ENCODE measurements at regions not wholly inside any gene's neighbourhood (a gene's known extent, or its start where the extent isn't known, plus 50 kb on each side); places are given as distances from the start of the nearest gene placed in this dataset.
A peak's percentile ranks its signal among the peaks of the same experiment; 100 is the strongest.

DNA sequence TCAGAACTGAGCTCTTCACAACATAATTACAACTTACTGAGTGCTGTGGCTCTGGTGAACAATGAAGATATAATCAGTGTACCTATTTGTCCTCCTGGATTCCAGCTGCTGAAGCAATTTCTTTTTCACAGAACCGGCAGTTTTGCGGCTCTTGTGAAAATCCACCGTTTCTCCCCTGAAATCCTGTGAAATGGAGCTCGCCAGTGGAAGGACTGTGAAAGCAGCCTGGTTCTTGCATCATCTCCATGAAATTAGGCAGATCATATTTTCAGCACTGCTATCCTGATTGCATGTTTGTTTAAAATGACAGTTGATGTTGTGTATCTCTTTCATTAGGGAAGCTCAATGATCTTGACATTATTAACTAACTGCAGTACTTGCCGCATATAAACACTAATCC lies 120.2 kb upstream of the SNX19 start:
- H3K4me1 Mint-ChIP-seq, result no peaks in the 10 kb centered on the region
- no peak overlapping the region for H3K27ac Mint-ChIP-seq
- peaks cover 5% of the 10 kb centered on the region for H3K9me3 Mint-ChIP-seq
- no peaks in the 10 kb centered on the region for H3K36me3 Mint-ChIP-seq
- no peak overlapping the region for H3K4me3 Mint-ChIP-seq
- H3K27me3 Mint-ChIP-seq, result peaks cover 6% of the 10 kb centered on the region

DNA sequence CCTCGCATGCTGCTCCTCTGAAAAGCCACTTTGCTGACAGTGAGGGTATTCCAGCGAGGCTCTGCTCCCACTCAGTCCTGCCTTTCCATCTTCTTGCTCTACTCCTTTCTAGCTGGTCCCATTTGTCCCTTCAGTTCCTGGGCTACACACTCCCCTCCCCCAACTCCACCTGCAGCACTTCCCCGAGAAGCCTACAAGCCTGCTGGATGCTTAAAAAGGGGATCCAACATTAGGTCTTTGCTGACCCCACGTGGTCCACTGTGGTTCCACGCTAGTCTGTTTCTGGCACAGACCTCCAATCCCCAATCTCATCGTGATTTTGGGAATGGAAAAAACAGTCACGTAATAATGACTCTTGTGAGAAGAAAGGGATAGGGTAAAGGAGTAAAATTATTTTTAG lies 121.6 kb upstream of the SNX19 start:
- Mint-ChIP-seq H3K9me3 (peaks cover 5% of the 10 kb centered on the region), H3K4me3 (no peak overlapping the region), H3K36me3 (no peaks in the 10 kb centered on the region), H3K27ac (no peak overlapping the region), H3K4me1 (no peaks in the 10 kb centered on the region), H3K27me3 (peaks cover 6% of the 10 kb centered on the region)

DNA sequence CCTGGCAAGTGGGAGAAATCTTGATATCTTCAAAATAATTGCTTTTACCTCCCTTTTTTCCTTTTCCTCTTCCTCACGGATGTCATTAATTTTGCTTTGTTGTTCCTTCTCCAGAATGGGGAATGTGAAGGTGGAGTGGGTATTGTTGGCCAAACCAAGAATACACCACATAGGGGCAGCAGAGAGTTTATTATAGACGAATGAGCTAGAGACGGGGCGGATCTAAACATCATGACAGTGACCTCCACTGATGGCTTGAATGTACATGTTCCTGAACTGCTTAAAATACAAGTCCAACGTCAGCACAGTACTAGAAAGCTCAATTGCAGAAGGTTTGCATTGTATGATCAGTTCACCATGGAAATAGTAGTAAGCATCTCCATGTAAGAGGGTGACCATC lies 122.3 kb upstream of the SNX19 start:
- Mint-ChIP-seq H3K9me3 (peaks cover 5% of the 10 kb centered on the region), H3K4me1 (no peaks in the 10 kb centered on the region), H3K27me3 (peaks cover 6% of the 10 kb centered on the region), H3K27ac (no peak overlapping the region), H3K36me3 (no peaks in the 10 kb centered on the region), H3K4me3 (no peak overlapping the region)

DNA sequence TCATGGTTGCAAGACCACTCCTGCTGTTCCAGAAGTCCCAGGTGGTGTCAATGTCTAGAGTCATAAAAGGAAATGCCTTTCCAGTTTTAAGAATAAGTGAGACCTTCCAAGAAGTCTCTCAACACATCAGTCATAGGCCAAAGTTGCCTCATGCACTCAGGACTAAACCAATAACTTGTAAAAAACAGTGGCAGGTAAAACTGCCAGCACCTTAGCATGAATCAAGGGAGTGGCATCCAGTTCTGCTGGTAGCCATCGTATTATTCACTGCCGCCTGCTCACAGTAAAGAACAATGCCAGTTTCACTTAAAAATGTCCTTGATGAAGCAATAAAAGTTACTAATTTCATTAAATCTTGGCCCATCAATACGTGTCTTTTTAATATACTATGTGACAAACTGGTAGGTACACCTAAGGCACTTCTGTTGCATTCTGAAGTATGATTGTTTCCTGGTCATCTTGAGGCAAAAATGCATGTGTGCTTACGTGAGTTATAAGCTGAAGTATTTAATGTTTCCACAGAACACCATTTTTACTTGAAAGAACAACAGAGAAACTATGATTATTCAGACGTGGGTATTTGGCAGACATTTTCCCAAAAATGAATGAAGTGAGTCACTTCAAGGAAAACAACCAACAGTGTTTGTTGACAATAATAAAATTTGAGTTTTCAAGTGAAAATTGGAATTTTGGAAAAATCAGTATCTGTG lies 125.2 kb upstream of the SNX19 start:
- Mint-ChIP-seq H3K27me3 (peaks cover 8% of the 10 kb centered on the region), H3K36me3 (no peaks in the 10 kb centered on the region), H3K9me3 (peaks cover 5% of the 10 kb centered on the region), H3K27ac (no peak overlapping the region), H3K4me3 (no peak overlapping the region), H3K4me1 (no peaks in the 10 kb centered on the region)

DNA sequence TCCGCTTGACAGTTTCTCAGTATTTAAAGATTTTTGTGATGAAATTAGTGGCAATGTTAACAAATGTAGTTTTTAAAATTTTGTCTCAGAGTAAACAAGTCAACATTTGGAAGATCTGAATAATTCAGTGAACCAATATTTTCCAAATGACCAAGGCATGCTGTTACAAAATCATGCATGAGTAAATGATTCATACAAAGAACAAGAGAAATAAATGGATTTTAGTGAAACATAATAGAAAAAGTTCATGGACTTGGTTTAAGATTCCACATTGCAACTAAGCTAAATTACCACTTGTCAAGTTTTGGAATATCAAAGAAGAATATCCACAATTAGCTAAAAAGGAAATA lies 125.7 kb upstream of the SNX19 start:
- Mint-ChIP-seq H3K4me3 (no peak overlapping the region), H3K27ac (no peak overlapping the region), H3K36me3 (no peaks in the 10 kb centered on the region), H3K4me1 (no peaks in the 10 kb centered on the region), H3K9me3 (peaks cover 5% of the 10 kb centered on the region), H3K27me3 (peaks cover 12% of the 10 kb centered on the region)

DNA sequence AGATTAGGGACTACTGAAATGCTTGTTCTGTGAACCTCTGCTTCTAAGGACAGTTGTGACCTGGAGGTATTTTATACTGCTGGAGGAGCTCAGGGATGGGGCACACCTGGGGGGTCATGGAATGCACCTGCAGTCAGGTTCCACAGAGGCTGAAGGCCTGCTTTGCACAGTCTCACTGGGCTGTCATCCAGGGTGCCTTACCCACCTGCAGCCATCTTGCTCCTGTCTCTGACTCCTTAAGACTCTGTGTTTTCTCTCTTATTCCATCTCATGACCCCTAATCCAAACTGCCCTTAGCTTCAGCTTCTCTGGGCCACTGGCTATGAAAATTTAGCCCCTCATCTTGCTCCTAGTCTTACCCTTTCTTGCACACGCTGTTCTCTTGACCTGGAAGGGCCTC lies 127.0 kb upstream of the SNX19 start:
- H3K4me3 Mint-ChIP-seq, result no peak overlapping the region
- H3K9me3 Mint-ChIP-seq, result peaks cover 5% of the 10 kb centered on the region
- H3K4me1 Mint-ChIP-seq, result no peaks in the 10 kb centered on the region
- no peak overlapping the region for H3K27ac Mint-ChIP-seq
- H3K27me3 Mint-ChIP-seq, result peaks cover 11% of the 10 kb centered on the region
- H3K36me3 Mint-ChIP-seq, result no peaks in the 10 kb centered on the region

DNA sequence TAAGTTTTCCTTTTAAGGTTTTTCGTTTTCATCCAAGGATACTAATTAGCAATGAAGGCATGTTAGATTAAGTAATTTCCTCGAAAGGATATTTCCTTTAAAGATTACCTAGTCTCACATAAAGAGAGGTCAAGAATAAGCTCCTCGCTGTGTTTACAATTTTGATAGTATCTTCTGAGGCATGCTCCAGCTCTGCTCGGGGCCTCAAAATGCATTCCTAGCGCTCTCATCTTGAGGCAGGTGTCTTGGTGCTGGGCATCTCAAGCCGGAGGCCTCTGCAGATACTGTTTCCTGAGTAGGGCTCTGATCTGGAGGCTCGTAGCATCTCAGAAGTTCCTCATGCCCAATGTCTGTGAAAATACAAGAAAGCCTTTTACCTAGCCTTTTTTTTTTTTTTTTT lies 128.6 kb upstream of the SNX19 start:
- no peaks in the 10 kb centered on the region for H3K36me3 Mint-ChIP-seq
- peaks cover 8% of the 10 kb centered on the region for H3K27me3 Mint-ChIP-seq
- H3K9me3 Mint-ChIP-seq, result no peaks in the 10 kb centered on the region
- H3K4me3 Mint-ChIP-seq, result no peak overlapping the region
- no peaks in the 10 kb centered on the region for H3K4me1 Mint-ChIP-seq
- H3K27ac Mint-ChIP-seq, result no peak overlapping the region

DNA sequence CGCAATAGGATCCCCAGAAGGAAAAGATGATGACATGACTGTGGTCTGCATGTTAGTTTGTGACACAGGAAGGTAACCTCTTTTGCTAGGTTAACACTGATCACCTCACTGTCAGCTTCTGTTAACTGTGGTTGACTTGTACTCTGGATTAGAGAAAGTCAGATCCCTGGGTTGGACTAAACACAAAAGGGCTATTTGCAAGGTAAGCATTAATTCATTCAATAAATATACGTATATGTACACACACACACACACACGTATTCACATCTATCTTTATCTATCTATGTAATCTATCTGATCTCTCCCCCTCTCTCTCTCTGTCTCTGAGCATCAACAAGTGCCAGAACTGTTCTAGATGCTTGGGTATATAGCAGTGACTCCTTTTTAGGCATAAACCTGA lies 136.1 kb upstream of the SNX19 start:
- H3K27ac Mint-ChIP-seq, result no peak overlapping the region
- H3K4me3 Mint-ChIP-seq, result no peak overlapping the region
- no peaks in the 10 kb centered on the region for H3K36me3 Mint-ChIP-seq
- H3K27me3 Mint-ChIP-seq, result peaks cover 3% of the 10 kb centered on the region
- no peaks in the 10 kb centered on the region for H3K4me1 Mint-ChIP-seq
- H3K9me3 Mint-ChIP-seq, result no peaks in the 10 kb centered on the region

DNA sequence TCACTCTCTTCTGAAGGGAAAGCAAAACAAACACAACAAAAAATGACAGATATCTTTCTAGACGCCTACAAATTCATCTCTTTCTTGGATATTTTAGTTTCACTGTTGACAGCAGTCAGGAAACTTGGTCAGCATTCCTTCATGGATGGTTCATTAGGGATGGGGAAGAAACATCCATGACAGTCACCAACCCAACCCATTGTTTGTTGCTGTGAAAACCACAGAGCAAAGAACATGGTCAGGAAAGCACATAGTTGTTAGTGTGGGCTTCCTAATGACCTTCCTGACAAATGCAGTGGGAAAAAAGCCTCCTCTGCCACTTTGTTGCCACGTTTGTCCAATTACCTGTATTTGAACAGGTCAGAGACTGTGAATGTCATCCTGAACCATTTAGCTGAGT lies 139.8 kb upstream of the SNX19 start:
- H3K4me1 Mint-ChIP-seq, result no peaks in the 10 kb centered on the region
- peaks cover 3% of the 10 kb centered on the region for H3K27me3 Mint-ChIP-seq
- H3K9me3 Mint-ChIP-seq, result no peaks in the 10 kb centered on the region
- no peak overlapping the region for H3K4me3 Mint-ChIP-seq
- H3K27ac Mint-ChIP-seq, result no peak overlapping the region
- no peaks in the 10 kb centered on the region for H3K36me3 Mint-ChIP-seq

DNA sequence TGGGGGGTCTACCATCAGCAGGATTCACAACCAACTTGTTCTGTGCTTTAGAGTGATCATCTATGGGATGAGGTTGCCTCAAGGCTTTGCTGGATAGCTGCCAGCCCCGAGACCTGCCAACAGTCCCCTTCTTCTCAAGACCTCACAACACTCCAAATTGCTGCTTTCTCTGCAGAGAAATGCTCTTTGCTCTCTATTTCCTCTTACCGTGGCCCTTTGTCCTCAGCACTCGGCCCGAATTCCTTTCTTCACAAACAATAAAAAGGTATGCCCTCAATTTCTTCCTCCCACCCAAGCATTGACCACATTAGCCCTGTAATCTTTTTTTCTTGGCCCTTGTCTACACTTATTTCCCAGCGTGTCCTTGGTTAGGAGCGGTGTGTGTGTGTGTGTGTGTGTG lies 147.4 kb upstream of the SNX19 start:
- H3K9me3 Mint-ChIP-seq, result no peaks in the 10 kb centered on the region
- H3K36me3 Mint-ChIP-seq, result no peaks in the 10 kb centered on the region
- peaks cover 16% of the 10 kb centered on the region for H3K27me3 Mint-ChIP-seq
- H3K4me1 Mint-ChIP-seq, result no peaks in the 10 kb centered on the region
- no peak overlapping the region for H3K27ac Mint-ChIP-seq
- no peak overlapping the region for H3K4me3 Mint-ChIP-seq

DNA sequence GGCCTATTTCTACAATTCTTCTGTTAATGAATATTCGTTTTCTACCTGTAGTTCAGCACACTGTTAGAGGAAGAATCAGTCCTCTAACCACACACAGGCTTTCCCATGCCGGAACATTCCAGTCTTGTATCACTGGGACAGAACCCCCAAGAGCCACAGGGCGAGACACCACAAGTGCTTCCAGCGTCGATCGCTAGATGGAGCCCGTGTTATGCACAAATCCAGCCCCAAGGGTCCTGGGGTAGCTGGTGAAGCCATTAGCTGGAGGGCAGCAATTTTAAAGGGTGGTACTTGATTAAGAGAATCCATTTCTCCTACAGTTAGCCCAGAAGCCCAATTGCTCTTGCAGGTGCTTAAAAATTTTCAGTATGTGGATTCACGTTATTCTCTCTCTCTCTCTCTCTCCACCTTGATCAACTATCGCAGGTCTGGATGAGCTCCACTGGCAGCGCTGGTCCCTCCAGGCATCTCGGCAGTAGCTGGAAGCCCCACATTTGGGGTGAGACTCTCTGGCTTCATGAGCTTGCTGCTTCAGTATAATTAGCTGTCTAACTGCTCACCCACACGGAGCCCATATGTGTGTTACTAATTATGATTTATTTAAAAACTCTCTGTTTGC lies 148.2 kb upstream of the SNX19 start:
- Mint-ChIP-seq H3K4me3 (no peak overlapping the region), H3K27ac (no peak overlapping the region), H3K36me3 (no peaks in the 10 kb centered on the region), H3K27me3 (peaks cover 16% of the 10 kb centered on the region), H3K4me1 (no peaks in the 10 kb centered on the region), H3K9me3 (no peaks in the 10 kb centered on the region)

DNA sequence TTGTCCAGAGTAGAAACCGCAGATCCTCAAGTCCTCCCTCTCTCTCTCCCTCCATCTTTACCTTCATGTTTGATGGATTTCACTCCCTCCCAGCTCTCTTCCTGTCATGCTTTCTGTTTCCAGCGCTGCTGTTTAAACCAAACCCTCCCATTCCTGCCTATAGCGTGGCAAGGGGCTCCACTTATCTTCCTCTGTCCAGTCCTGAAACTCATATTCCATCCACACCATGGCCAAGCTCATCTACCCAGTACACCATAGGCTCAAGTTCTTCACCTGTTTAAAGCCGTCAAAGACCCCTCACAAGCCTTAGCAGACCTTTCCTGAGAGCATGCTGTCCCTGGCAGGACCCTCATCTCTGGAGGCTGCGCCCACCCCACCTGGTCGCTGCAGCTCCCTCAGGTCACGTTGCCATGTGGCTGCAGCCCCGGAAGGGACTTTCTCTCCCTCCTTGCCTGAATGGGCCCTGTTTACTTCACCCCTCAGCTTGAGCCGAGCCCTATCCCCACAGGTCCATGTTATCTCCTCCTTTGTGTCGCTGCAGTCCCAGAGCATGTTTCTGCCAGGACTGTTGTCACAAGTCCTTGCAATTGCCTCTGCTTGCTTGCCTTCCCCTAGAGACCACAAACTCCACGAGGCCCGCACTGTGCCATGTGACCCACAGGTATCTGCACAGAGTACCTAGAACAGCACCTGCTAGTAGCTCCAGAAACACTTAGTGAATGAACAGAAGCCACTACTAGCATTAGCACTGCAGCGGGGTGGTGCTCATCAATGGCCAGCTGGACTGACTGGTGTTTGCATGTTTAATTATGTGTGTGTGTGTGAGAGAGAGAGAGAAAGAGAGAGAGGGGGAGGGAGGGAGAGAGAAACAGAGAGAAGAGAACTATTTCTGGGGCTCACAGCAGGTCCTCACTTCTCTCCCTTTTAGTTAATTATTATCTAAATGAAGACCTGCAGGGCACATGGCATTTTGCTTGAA lies 149.4 kb upstream of the SNX19 start:
- Mint-ChIP-seq H3K27me3 (peaks cover 16% of the 10 kb centered on the region), H3K4me3 (no peak overlapping the region), H3K36me3 (no peaks in the 10 kb centered on the region), H3K9me3 (no peaks in the 10 kb centered on the region), H3K27ac (no peak overlapping the region), H3K4me1 (no peaks in the 10 kb centered on the region)

DNA sequence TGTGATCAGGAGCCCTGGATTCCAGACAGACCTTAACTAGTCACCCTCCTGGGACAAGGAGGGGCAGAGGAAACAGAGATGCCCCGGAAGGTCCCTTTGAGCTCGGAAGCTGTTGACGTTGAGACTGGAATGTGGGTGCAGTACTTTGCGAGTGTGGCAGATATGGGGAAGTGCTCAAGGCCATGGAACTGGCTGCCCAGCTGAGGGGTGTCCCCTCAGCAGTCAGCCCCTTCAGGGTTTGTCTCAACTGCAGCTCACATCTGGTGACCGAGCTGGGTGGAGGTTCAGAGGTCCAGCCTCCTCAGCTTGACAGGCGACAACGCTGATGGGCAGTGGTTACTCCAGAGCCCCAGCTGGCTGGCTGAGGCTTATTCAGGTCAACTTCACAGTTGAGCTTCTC lies 150.3 kb upstream of the SNX19 start:
- H3K4me3 Mint-ChIP-seq, result no peak overlapping the region
- peaks cover 16% of the 10 kb centered on the region for H3K27me3 Mint-ChIP-seq
- no peaks in the 10 kb centered on the region for H3K4me1 Mint-ChIP-seq
- H3K9me3 Mint-ChIP-seq, result no peaks in the 10 kb centered on the region
- H3K27ac Mint-ChIP-seq, result no peak overlapping the region
- no peaks in the 10 kb centered on the region for H3K36me3 Mint-ChIP-seq

DNA sequence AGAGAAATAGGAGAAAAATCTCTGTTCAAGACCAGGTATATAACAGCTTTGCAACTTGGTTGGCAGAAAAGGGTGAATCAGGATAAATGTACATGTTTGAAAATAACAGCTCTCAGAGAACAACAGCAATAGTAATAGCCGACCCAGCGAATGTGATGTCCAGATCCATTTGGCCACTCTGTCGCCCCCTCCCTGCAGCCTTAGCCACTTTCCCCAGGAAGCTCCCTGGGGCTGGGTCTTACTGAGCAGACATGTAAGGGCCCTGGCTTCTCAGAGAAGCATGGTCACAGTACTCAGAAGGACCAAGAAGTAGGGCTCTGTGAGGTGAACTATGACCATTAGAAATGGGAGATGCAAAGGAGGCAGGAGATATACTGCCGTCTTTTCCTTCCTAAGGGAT lies 154.1 kb upstream of the SNX19 start:
- Mint-ChIP-seq H3K4me1 (no peaks in the 10 kb centered on the region), H3K27ac (no peak overlapping the region), H3K9me3 (no peaks in the 10 kb centered on the region), H3K36me3 (no peaks in the 10 kb centered on the region), H3K27me3 (peaks cover 11% of the 10 kb centered on the region), H3K4me3 (no peak overlapping the region)

DNA sequence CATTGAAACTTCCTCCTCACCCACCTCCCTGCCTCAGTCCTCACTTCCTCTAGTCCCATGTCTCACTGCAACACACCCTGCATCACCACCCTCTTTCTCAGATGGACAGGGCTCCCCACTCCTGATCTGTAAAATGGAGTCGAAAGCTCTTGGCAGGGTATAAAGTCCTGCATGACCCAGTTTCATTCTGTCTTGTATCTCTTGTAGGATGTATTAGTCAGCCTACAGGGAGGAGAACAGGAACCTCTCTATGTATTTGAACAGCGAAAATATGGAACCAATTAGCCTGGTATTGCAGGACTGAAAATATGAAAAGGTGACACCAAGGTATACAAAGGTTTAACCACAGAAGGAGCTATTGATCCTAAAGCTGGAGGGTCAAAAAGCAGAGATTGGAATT lies 156.9 kb upstream of the SNX19 start:
- peak overlapping the region; percentile 48 for H3K27ac Mint-ChIP-seq
- H3K4me3 Mint-ChIP-seq, result no peak overlapping the region
- H3K4me1 Mint-ChIP-seq, result no peaks in the 10 kb centered on the region
- H3K27me3 Mint-ChIP-seq, result peaks cover 5% of the 10 kb centered on the region
- no peaks in the 10 kb centered on the region for H3K36me3 Mint-ChIP-seq
- no peaks in the 10 kb centered on the region for H3K9me3 Mint-ChIP-seq

DNA sequence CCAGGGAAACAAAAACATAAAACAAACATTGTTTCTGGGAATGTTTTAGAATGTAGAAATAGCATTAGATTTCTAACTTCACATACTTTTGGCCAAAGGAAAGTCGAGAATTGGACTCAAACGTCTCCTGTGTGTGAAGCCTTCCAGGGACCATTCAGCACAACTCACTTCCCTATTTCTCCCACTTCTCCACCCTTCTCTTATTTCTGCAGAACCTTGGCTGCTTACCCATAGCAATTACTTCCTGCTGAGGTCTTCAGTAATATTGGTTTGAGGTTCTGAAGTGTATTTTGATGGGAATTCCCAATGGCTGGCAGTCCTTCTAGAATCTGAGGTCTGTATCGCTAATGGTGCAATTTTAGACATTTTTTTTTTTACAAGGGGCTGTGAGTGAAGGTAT lies 158.3 kb upstream of the SNX19 start:
- Mint-ChIP-seq H3K4me3 (no peak overlapping the region), H3K4me1 (no peaks in the 10 kb centered on the region), H3K27ac (no peak overlapping the region), H3K27me3 (peaks cover 5% of the 10 kb centered on the region), H3K36me3 (no peaks in the 10 kb centered on the region), H3K9me3 (no peaks in the 10 kb centered on the region)

Data from activated naive CD4-positive, alpha-beta T cell treated with anti-CD3 and anti-CD28 coated beads, Interleukin-2, amount 50 U/mL, for 24 hours (primary cell).